Smooth muscle cell (in vitro differentiated cells): ENCODE measurements at regions not wholly inside any gene's neighbourhood (a gene's known extent, or its start where the extent isn't known, plus 50 kb on each side); places are given as distances from the start of the nearest gene placed in this dataset.

ENCODE experiments used
- DNase-seq: peaks from one replicate; lab custom pipeline; 2025; ENCODE audit not compliant: unreplicated experiment; lab: John Stamatoyannopoulos, UW
- H2AFZ ChIP-seq: fragments of 200-600 bp; sonication (generic); 2 replicates; pipeline ENCODE4 v1.6.0; 2016; ENCODE audit warnings: antibody characterized with exemption, low read depth, mild to moderate bottlenecking
- H3F3A ChIP-seq: fragments of 200-600 bp; sonication (generic); 2 replicates; pipeline ENCODE4 v1.6.0; 2017; ENCODE audit warnings: antibody characterized with exemption, low read depth
- H3K27ac ChIP-seq: fragments of 200-600 bp; sonication (generic); 2 replicates; pipeline ENCODE4 v1.5.1; 2016; ENCODE audit warnings: low read depth, mild to moderate bottlenecking
- H3K27me3 ChIP-seq: fragments of 200-600 bp; sonication (generic); 2 replicates; pipeline ENCODE4 v1.6.1; 2016; ENCODE audit warnings: low read depth, mild to moderate bottlenecking
- H3K36me3 ChIP-seq: fragments of 200-600 bp; sonication (generic); 2 replicates; pipeline ENCODE4 v1.5.1; 2016; ENCODE audit warnings: low read depth
- H3K4me1 ChIP-seq: fragments of 200-600 bp; sonication (generic); 2 replicates; pipeline ENCODE4 v1.5.1; 2016; ENCODE audit warnings: low read depth
- H3K4me2 ChIP-seq: fragments of 200-600 bp; sonication (generic); 2 replicates; pipeline ENCODE4 v1.6.0; 2016; ENCODE audit warnings: mild to moderate bottlenecking
- H3K4me3 ChIP-seq: fragments of 200-600 bp; sonication (generic); 2 replicates; pipeline ENCODE4 v1.5.1; 2016; ENCODE audit warnings: mild to moderate bottlenecking
- H3K79me2 ChIP-seq: fragments of 200-600 bp; sonication (generic); 2 replicates; pipeline ENCODE4 v1.6.0; 2016; ENCODE audit warnings: low read depth, mild to moderate bottlenecking
- H3K9ac ChIP-seq: fragments of 200-600 bp; sonication (generic); 2 replicates; pipeline ENCODE4 v1.6.0; 2016; ENCODE audit warnings: low read depth
- H3K9me3 ChIP-seq: fragments of 200-600 bp; sonication (generic); replicated peaks from 2 replicates; pipeline ENCODE4 v1.5.1; 2016; ENCODE audit warnings: low read depth
- H4K20me1 ChIP-seq: fragments of 200-600 bp; sonication (generic); 2 replicates; pipeline ENCODE4 v1.6.0; 2016; ENCODE audit warnings: low read depth
- WGBS: methylation state at CpG from one replicate; pipeline ENCODE4 v1.1.7; 2016; ENCODE audit warnings: low lambda C conversion rate; 5-methylcytosine and 5-hydroxymethylcytosine counted together
- TF ChIP-seq, protein P1 (sequence below): fragments of 200-600 bp; sonication (generic); IDR thresholded peaks from 2 replicates; pipeline ENCODE4 v1.5.1; 2017; ENCODE audit warnings: borderline replicate concordance, mild to moderate bottlenecking, antibody characterized with exemption; ENCODE audit not compliant: insufficient read depth, poor library complexity, severe bottlenecking

DNA sequence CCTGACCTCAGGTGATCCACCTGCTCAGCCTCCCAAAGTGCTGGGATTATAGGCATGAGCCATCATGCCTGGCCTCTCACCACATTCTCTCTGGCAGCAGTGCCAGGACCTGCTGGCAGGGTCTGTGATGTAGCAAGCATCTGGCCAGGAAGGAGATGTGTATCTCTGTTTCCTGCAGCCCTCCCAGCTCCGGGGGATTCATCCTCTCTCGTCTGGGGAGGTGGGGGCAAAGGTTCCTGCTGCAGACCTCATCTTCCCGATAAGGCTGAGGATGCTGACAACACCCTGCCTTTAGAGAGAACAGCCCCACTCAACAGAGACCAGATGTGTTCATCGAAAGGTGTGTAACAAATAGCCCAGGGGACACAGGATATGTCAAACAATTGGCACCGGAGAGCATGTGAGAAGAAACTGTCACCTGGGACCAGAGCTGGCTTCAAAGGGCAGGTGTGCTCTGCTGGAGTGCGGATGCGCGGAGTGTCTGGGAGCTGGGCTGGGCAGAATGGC is 54.8 kb upstream of the SEC14L1 start:
- Histone ChIP-seq H3K36me3 (no peaks in the 10 kb centered on the region), H3F3A (no peaks in the 10 kb centered on the region), H3K9ac (no peak overlapping the region), H3K27ac (no peak overlapping the region), H3K27me3 (no peaks in the 10 kb centered on the region), H3K4me2 (no peak overlapping the region), H3K9me3 (no peaks in the 10 kb centered on the region), H2AFZ (no peak overlapping the region), H4K20me1 (no peaks in the 10 kb centered on the region), H3K4me1 (peaks cover 7% of the 10 kb centered on the region), H3K4me3 (no peak overlapping the region), H3K79me2 (peaks cover 6% of the 10 kb centered on the region)
- WGBS = 82% methylated on average over 8 of the region's 8 CpGs
- DNase-seq = no peak
- TF ChIP-seq, protein P1, sequence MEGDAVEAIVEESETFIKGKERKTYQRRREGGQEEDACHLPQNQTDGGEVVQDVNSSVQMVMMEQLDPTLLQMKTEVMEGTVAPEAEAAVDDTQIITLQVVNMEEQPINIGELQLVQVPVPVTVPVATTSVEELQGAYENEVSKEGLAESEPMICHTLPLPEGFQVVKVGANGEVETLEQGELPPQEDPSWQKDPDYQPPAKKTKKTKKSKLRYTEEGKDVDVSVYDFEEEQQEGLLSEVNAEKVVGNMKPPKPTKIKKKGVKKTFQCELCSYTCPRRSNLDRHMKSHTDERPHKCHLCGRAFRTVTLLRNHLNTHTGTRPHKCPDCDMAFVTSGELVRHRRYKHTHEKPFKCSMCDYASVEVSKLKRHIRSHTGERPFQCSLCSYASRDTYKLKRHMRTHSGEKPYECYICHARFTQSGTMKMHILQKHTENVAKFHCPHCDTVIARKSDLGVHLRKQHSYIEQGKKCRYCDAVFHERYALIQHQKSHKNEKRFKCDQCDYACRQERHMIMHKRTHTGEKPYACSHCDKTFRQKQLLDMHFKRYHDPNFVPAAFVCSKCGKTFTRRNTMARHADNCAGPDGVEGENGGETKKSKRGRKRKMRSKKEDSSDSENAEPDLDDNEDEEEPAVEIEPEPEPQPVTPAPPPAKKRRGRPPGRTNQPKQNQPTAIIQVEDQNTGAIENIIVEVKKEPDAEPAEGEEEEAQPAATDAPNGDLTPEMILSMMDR = no peak

DNA sequence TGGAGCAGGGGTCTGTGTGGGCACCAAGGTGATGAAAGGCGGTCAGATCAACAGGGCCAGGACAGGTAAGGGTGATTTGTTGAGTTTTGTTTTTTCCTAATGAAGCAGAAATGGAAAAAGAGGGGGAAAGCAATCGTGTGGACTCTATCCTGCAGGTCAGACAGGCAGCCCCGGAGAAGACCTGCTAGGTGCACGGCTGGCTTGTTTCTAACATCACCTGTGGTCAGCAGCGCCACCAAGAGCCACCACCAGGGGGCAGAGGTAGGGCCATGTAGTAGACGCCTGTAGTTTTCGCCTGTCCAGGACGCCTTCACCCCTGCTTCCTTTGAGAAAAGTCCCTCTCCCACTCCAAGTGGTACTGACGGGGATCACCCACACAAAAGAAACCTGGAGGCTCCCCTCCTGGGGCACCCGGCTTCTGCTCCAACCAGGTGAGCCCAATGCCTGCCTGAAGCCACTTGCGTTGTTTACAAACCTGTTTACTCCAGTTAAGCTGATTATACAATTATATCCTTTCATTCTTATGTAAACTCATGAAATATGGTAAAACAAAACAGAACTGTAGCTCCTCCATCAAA is 54.2 kb upstream of the SEC14L1 start:
- no peaks in the 10 kb centered on the region for H3F3A ChIP-seq
- peak overlapping the region; percentile 85 for H2AFZ ChIP-seq
- TF ChIP-seq, protein P1 = peak; percentile 90
- no peaks in the 10 kb centered on the region for H3K36me3 ChIP-seq
- H3K9ac ChIP-seq = no peak overlapping the region
- H3K4me1 ChIP-seq = peaks cover 7% of the 10 kb centered on the region
- no peaks in the 10 kb centered on the region for H3K9me3 ChIP-seq
- no peaks in the 10 kb centered on the region for H3K27me3 ChIP-seq
- 23% methylated on average over 11 of the region's 11 CpGs for WGBS
- H3K4me2 ChIP-seq = peak overlapping the region; percentile 44
- DNase-seq = peak; percentile 58
- H3K27ac ChIP-seq = no peak overlapping the region
- H3K79me2 ChIP-seq = peaks cover 6% of the 10 kb centered on the region
- no peaks in the 10 kb centered on the region for H4K20me1 ChIP-seq
- peak overlapping the region; percentile 21 for H3K4me3 ChIP-seq

DNA sequence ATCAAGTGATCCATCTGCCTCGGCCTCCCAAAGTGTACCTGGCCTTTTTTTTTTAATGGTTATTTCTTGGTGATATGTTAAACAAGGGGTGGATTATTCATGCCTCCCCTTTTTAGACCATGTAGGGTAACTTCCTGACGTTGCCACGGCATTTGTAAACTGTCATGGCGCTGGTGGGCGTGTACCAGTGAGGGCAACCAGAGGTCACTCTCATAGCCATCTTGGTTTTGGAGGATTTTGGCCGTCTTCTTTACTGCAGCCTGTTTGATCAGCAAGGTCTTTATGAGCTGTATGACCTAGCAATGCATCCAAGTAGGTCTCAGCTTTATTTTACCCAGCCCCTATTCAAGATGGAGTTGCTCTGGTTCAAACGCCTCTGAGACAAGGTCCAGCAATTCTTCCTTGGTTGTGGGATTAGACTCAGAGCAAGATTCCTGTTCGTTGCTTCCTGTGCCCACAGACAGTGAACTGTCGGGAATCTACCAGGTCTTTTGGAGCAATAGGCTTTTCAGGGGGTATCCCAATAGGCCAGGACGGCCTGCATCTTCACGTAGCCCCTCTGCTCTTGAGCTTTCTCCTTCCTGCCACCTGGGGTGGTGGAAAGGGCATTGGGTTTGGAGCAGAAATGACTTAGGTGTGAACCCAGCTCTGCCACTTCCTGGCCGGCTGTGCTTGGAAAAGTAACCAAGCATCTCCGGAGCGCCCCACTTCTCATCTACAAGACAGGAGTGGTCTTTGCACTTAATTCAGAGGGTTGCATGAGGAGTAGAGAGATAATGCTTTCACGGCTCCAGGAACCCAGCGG is 52.9 kb upstream of the SEC14L1 start:
- no peaks in the 10 kb centered on the region for H3K27me3 ChIP-seq
- peak overlapping the region; percentile 71 for H3K4me3 ChIP-seq
- DNase-seq = no peak
- H4K20me1 ChIP-seq = no peaks in the 10 kb centered on the region
- H3K4me2 ChIP-seq = peak overlapping the region; percentile 75
- no peaks in the 10 kb centered on the region for H3K36me3 ChIP-seq
- 82% methylated on average over 16 of the region's 16 CpGs for WGBS
- H3F3A ChIP-seq = no peaks in the 10 kb centered on the region
- TF ChIP-seq, protein P1 = no peak
- peak overlapping the region; percentile 94 for H2AFZ ChIP-seq
- H3K27ac ChIP-seq = no peak overlapping the region
- no peaks in the 10 kb centered on the region for H3K9me3 ChIP-seq
- H3K4me1 ChIP-seq = peaks cover 7% of the 10 kb centered on the region
- H3K79me2 ChIP-seq = peaks cover 6% of the 10 kb centered on the region
- no peak overlapping the region for H3K9ac ChIP-seq
